ENCODE measurements at regions not wholly inside any gene's neighbourhood (a gene's known extent, or its start where the extent isn't known, plus 50 kb on each side); places are given as distances from the start of the nearest gene placed in this dataset.

- TF ChIP-seq CTCF (IDR thresholded peaks at IDR 0.05; ENCODE audit: low read depth, low read length, missing input control) (no peak), MAX (IDR thresholded peaks at IDR 0.05) (no peak), EGR1 (IDR thresholded peaks at IDR 0.05; ENCODE audit: low read depth in 2 of 2) (no peak), RXRA (IDR thresholded peaks at IDR 0.05) (no peak), JUND (IDR thresholded peaks at IDR 0.05) (no peak), FOXA1 (IDR thresholded peaks at IDR 0.05) (no peak), SP1 (IDR thresholded peaks at IDR 0.05) (no peak), NR2F2 (IDR thresholded peaks at IDR 0.05) (no peak), YY1 (IDR thresholded peaks at IDR 0.05) (no peak), REST (IDR thresholded peaks at IDR 0.05) (no peak), ZBTB33 (IDR thresholded peaks at IDR 0.05) (no peak), TAF1 (conservative IDR thresholded peaks at IDR 0.05) (no peak), RAD21 (IDR thresholded peaks at IDR 0.05) (no peak), GABPA (IDR thresholded peaks at IDR 0.05 in 1 of 2, conservative IDR thresholded peaks at IDR 0.05 in 1 of 2) (no peak)
These were observed 958.6 kb downstream of the KCNMA1 start for GRCh38 chr10:76679030-76679429.
